NCI-H2029 treated with DMSO at 0.1 percent for 48 hours (cell line): ENCODE measurements at regions not wholly inside any gene's neighbourhood (a gene's known extent, or its start where the extent isn't known, plus 50 kb on each side); places are given as distances from the start of the nearest gene placed in this dataset.
"Not testable (repeated sequence)": the region's sequence is repeated elsewhere in the genome, so short reads cannot be mapped to it uniquely, and the experiment has no call there.

Experiments
- DNase-seq: peaks from one replicate; lab custom pipeline; 2025; lab: John Stamatoyannopoulos, UW

- DNase-seq: no peak
Observed at GRCh38 chr13:40362502-40362901, 303.9 kb downstream of the FOXO1 start.

GRCh38 chr13:40363653-40364052 is 302.8 kb downstream of the FOXO1 start:
- DNase-seq: no peak

DNA sequence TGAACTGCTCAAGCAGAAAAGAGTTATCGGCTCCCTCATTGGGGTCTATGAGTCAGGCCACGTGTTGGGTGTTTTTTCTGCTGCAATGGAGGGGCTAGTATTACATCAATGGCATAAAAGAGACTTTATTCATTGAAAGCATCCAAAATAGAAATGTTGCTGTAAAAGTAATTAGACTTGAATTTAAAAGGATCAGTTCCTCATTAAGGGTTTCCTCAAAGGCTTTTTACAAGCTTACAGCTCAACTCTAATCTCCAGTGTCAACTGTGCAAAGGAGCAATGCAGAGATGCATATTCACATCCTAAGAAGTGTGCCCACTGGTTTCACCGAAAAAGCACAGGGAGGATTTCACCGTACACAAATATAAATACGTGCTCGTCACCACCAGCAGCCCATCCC is 300.3 kb downstream of the FOXO1 start:
- DNase-seq: no peak

DNA sequence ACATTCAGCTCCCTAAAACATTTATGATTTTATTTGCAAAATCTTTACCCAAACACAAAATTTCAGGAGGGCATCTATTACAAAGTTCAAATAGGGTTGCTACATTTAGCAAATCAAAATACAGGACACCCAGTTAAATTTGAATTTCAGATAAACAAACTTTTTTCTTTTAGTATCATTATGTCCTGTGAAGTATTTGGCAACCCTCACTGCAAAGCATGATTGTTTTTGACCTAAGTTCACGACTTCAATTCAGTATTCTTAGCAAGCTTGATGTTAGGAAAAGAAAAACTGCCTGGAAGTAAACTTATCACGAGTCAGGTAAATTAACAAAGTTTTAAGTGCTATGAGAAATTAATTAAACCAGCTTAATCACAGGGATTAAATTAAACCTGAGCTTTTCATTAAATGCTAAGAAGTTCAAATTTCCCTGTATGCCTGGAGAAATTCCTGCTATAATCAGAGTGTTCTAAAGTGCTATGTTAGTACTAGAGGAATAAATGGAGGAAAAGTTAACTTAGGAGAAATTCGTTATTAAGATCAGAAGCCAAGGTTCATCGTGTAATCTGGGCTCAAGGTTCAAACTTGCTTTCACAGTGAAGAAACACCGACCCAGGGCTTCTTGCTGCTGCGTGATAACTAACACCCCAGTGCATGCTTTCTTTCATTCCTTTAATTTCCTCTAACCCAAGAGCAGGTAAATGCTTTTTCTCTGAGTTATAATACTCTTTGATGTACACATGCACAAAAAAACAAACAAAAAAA is 298.1 kb downstream of the FOXO1 start:
- DNase-seq: no peak

DNA sequence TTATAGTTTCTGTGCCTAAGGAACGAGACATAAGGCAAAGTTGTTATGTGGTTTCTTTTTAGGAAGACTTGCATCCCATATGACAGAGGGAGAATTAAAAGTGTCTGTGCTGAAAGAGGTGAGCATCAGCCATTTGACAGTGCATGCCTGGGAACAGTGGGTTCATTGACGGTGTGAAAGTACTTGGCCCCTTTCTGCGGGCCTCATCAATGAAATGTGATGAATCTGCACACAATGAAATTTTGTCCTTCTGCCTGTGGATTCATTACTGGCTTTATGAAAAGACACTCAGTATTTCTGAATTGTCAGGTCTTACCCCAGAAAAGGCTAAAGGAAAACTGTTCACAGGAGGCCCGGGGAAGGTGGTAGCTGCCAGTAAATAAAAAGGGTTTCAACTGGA is 295.8 kb downstream of the FOXO1 start:
- no peak for DNase-seq

DNA sequence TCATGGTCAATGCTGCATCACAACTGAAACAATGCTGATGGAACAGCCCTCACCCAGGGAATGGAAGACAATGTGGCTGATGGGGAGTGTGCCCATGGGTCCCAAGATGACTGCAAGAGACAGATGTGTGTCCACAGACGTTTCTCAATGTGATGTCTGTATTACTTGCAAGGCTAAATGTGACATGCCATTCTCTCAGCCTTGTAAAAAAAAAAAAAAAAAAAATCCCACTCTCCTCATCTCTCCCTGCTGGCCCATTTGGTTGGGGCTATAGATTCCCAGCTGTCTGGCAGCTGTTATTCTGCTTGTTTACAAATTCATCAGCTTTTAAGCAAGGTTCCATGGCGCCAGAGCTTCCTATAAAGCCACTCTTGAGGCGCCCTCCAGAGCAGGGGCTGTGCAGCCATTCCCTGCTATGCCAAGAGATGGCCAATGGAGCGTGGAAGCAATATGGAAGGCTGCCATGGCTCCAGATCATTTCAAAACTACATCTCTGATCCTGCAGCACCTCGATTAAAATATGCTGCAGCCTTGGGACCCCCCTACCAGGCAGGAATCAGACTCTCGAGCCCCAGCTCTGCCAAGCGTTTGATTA is 294.8 kb downstream of the FOXO1 start:
- no peak for DNase-seq

DNA sequence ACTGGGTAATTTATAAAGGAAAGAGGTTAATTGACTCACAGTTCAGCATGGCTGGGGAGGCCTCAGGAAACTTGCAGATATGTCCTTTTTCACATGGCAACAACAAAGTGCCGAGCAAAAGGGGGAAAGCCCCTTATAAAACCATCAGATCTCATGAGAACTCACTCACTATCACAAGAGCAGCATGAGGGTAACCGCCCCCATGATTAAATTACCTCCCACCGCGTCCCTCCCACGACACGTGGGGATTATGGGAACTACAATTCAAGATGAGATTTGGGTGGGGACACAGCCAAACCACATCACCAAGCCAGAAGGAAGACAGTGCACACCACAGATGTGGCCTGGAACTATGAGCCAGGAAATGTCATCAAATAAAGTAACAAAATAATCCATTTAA is 292.8 kb downstream of the FOXO1 start:
- DNase-seq: not testable (repeated sequence)

GRCh38 chr13:40375489-40376171 is 290.8 kb downstream of the FOXO1 start:
- no peak for DNase-seq

DNA sequence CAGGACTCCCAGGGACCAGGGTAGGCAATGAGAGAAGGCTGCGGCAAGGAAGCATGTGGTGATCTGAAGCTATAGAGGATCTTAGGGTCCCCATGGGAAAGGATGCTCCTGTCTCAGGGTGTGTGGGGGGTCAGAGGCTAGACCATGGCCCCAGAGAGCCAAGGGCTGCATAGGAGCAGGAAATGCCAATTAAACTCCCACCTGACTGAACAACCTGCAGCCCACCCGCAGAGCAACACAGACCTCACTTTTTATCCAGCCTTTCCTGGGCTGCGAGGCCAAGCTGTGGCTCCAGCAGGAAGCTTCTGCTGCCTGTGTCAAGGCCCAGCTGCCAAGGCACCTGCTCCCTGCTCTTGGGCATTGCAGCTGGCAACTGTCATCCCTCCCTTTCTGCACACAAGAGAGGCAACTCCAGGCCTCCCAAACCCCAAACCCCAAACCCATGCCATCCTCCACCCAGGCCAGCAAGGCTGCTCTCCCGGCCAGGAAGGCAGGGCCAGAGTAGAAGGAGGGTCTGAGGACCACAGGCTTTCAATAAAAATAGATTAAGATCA is 290.1 kb downstream of the FOXO1 start:
- no peak for DNase-seq

- no peak for DNase-seq
Observed at GRCh38 chr13:40376867-40377535, 289.4 kb downstream of the FOXO1 start.

DNA sequence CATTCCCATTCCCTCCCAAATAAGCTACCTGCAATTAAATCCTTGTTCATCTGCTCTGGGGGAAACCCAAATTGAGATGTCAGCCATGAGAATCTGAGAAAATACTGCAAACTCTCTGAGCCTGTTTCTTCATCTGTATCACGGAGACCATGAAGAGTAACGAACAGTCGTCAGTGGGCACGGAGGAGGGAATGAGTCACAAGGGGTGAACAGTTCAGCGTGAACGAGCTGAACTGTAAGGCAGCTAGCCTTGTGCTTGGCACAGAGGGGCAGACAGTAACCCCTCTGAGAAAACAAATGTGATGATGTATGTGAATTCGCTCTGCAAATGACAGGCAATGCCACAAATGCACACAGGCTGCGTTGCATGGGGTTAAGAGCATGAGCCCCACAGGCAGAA is 288.7 kb downstream of the FOXO1 start:
- DNase-seq: no peak

DNA sequence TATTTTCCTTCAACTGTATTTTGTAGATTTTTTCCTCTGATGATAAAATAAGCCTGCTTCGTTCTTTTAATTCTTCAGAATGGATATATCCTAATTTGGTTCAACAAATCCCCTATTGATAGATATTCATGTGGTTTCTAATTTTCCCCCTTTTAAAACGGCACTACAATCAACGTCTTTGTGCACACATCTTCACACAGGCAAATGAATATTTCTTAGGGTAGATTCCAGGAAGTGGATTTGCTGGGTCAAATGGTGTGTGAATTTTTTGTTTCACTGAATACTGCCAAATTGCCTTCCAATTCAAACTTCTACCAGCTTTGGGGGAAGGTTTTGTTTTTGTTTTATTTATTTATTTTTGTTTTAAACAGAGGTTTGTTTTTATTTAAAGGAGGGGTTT is 287.2 kb downstream of the FOXO1 start:
- DNase-seq: no peak

DNA sequence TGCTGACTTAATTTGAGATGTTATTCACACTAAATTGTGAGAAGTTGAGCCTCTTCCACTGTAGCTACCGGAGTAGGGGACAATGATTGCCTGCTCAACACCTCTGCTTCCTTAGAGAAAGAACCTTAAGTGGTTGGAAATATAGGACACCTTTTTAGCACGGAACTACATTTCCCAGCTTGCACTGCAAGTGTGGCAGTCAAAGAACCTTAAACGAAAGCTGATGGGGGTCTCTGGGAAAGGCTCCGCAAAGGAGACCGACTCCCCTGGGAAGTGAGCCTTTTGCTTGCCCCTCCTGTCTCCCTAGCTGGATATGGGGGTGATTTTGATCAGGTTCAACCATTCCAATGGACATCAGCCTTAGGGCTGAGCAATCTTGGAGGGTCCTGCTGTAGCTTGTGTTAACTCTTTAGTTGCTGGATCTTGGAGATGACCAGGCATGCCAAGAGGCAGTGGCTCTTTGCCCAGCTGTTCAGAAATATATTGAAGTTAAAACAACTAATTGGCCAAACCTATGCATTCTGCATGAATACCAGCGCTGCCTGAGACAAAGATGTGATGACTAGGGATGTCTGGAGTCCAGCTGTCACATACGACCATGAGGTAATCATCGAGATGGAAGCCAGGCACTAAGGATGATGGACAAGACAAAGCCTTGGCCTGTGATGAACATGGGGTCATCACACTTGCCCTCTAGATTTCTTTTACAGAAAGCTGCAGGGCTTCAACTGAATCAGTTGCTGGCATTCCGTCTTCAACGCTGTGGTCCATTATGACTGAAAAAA is 286.5 kb downstream of the FOXO1 start:
- no peak for DNase-seq

- DNase-seq: no peak
Observed at GRCh38 chr13:40381935-40382764, 284.3 kb downstream of the FOXO1 start.

DNA sequence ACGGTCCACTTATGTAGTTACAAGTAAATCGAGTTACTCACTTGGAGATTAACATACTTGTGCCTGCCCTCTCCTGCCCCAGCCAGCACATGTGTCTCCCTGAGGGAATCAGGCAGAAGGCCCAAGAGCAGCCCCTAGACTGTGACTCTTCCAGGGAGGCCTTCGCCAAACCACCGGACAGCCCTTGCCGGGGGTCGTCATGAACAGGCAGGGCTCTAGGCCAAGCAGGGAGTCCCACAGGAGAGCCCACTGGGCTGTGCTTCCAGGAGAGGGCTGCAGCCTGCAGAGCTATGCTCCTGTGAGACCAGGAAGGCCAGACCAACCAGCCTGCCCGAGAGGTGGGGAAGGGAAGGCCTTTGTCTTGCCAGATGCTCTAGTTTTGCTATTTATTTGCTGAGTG is 283.3 kb downstream of the FOXO1 start:
- no peak for DNase-seq

DNA sequence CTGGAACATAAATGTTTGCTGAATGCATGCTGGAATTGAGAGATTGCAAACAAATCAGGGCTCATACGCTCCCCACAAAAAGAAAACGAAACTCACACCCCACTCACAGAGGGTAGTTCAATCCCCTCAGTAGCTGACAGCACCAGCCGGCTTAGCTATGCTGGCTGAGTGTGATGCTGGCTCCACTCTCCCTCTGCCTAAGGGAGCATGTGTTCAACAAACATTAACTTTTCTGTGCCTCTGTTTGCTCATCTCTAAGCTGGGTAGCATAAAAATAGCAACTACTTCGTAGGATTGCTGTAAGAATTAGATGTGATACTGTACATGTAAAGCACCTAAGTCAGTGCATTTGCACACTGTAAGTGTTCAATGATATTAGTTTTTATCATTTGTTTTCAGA is 282.6 kb downstream of the FOXO1 start:
- DNase-seq: no peak

- DNase-seq: no peak
Observed at GRCh38 chr13:40384976-40385857, 281.2 kb downstream of the FOXO1 start.

GRCh38 chr13:40385858-40386180 is 280.6 kb downstream of the FOXO1 start:
- DNase-seq: no peak

DNA sequence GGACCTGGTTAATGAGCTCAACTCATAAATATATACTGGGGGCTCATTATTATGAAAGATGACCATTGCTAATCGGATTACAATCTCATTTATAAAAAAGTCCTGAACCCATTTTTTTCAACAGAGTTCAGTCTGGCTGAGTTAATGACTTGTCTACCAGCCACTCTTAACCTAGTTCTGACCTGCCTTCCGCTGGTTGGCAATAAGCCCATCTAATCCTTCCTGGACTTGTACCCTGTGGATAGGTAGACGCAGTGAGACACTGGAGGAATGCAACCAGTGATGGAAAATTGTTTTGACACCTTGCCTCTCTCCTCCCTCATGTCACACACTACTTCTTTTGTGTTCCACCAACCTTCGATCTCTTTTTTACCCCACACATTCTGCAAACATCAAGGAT is 279.9 kb downstream of the FOXO1 start:
- no peak for DNase-seq

DNA sequence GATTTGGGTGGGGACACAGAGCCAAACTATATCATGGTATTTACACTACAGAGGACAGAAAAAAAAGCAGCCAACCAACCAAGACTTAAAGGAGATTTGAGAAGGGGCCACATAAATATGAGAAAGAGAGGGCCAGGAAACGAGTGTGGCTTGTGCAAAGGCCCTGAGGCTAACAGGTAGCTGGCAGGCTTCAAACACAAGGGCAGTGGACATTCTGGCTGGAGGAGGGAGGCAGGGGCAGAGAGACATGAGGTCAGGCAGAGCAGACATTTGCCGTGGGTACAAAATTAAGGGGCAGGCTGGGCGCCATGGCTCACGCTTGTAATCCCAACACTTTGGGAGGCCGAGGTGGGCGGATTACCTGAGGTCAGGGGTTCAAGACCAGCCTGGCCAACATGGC is 278.7 kb downstream of the FOXO1 start:
- no peak for DNase-seq
